Body of pancreas (tissue), 4 donors: ENCODE measurements at regions not wholly inside any gene's neighbourhood (a gene's known extent, or its start where the extent isn't known, plus 50 kb on each side); places are given as distances from the start of the nearest gene placed in this dataset.

Source experiments
- POLR2A ChIP-seq, 3 donors: fragments of 450-650 bp; IDR thresholded peaks; one replicate each; pipeline ENCODE4 v1.6.1; 2016; ENCODE audit warnings: antibody characterized with exemption in 3 of 3, mild to moderate bottlenecking in 2 of 3
- TF ChIP-seq, protein P1 (sequence below), 7 experiments: fragments of 450-650 bp in 4 of 7; fragments of 200-600 bp in 3 of 7; sonication (generic) in 3 of 7; IDR thresholded peaks; one replicate each; pipeline ENCODE4 v1.5.1; 2016 to 2019; ENCODE audit warnings: antibody characterized with exemption in 7 of 7

DNA sequence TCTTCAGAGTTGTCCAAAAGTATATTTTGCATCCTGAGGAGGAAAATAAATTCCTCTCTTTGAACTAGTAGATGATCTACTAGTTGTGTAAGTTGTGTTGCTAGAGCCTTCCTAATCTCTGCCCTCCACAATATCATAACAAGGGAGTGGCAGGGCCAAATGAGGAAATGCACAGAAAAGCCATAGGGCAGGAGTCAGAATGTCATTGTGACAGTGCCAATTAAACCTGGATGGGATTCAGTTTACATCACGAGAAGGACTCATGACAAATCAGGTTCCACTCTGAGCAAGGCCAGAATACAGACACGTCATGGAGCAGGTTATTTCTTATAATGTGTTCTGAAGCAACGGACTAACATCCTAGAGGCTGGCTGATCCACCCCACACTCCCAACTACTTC lies 483.2 kb downstream of the CNTN6 start:
- TF ChIP-seq POLR2A (IDR thresholded peaks at IDR 0.05) = no peak
- TF ChIP-seq, protein P1, sequence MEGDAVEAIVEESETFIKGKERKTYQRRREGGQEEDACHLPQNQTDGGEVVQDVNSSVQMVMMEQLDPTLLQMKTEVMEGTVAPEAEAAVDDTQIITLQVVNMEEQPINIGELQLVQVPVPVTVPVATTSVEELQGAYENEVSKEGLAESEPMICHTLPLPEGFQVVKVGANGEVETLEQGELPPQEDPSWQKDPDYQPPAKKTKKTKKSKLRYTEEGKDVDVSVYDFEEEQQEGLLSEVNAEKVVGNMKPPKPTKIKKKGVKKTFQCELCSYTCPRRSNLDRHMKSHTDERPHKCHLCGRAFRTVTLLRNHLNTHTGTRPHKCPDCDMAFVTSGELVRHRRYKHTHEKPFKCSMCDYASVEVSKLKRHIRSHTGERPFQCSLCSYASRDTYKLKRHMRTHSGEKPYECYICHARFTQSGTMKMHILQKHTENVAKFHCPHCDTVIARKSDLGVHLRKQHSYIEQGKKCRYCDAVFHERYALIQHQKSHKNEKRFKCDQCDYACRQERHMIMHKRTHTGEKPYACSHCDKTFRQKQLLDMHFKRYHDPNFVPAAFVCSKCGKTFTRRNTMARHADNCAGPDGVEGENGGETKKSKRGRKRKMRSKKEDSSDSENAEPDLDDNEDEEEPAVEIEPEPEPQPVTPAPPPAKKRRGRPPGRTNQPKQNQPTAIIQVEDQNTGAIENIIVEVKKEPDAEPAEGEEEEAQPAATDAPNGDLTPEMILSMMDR (IDR thresholded peaks at IDR 0.05) = no peak
